GM19043 (cell line): ENCODE measurements at regions not wholly inside any gene's neighbourhood (a gene's known extent, or its start where the extent isn't known, plus 50 kb on each side); places are given as distances from the start of the nearest gene placed in this dataset.
"Not testable (repeated sequence)": the region's sequence is repeated elsewhere in the genome, so short reads cannot be mapped to it uniquely, and the experiment has no call there.

Experiments used
- ATAC-seq: cut with Tn5 transposase; IDR thresholded peaks from one replicate; pipeline ENCODE4 v1.9.1; 2021; ENCODE audit warnings: low read depth; ENCODE audit not compliant: unreplicated experiment

DNA sequence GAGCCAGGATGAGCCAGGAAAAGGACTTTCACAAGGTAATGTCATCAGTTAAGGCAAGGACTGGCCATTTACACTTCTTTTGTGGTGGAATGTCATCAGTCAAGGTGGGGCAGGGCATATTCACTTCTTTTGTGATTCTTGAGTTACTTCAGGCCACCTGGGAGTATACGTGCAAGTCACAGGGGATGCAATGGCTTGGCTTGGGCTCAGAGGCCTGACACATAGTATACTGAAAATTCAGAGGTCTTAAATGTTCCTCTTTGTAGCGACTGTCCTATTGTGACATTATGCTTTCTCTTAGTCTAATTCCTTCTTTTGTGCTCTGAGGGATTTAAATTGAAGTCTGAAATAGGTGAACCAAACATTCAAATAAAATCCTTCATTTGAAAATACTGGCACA lies 121.8 kb upstream of the TFPI start:
- not testable (repeated sequence) for ATAC-seq

DNA sequence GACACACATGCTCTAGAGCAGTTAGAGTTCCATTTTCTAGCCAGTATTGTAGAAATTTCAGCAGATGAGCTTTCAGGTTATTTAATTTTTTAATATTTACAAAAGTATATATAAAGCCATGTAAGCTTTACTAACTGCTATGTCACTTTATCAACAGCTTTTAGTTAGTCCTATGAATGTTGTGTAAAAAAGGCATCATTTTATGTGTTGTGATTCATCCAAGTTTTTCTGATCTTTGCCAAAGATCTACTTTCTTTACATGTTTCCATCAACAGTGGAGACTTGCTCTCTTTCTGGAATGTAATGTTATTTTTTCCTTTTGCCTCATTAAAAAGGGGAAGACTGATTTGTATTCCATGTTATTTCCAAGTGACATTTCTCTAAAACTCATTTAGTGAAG lies 125.2 kb upstream of the TFPI start:
- ATAC-seq, result no peak

- no peak for ATAC-seq
Measured at GRCh38 chr2:187684174-187684573, 129.9 kb upstream of the TFPI start.

DNA sequence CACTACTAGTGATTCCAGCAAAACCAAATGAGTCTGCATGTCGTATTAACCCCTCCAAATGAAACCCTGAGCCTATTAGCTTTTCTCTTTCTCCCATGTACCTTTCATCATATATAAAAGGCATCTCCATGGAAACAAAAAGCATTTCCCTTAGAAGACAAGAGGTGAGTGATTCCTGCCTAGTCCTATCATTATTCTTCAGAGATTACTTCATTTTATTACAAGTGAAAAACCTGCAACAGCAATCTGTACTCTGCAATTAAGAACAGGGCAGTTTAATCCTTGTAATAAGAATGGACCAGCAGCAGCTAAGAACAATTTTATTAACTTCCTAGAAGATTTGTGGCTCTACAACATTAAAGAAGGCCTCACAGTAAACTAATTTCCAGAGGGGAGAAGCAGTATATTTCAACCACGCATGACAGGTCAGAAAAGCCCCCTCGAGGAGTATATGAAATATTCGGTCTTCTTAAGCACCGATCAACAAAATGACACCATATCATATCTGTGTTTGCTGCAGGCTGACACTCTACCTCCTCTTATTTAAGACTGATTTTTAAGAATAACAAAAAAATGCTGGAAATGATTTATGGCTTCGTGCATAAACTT lies 132.3 kb upstream of the TFPI start:
- no peak for ATAC-seq

GRCh38 chr2:187687585-187687984 lies 133.3 kb upstream of the TFPI start:
- ATAC-seq, result no peak

GRCh38 chr2:187689372-187689771 lies 135.1 kb upstream of the TFPI start:
- ATAC-seq, result no peak

- ATAC-seq, result no peak
Measured at GRCh38 chr2:187693923-187694322, 139.7 kb upstream of the TFPI start.

DNA sequence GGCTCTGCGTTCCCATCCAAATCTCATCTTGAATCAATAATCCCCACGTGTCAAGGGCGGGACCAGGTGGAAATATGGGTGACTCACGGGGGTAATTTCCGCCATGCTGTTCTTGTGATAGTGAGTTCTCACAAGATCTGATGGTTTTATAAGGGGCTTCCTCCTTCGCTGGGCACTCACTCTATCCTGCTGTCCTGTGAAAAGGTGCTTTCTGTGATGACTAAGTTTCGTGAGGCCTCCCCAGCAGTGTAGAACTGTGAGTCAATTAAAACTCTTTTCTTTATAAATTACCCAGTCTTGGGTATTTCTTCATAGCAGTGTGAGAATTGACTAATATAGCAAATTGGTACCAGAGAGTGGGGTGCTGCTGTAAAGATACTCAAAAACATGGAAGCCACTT lies 142.4 kb upstream of the TFPI start:
- ATAC-seq, result not testable (repeated sequence)

DNA sequence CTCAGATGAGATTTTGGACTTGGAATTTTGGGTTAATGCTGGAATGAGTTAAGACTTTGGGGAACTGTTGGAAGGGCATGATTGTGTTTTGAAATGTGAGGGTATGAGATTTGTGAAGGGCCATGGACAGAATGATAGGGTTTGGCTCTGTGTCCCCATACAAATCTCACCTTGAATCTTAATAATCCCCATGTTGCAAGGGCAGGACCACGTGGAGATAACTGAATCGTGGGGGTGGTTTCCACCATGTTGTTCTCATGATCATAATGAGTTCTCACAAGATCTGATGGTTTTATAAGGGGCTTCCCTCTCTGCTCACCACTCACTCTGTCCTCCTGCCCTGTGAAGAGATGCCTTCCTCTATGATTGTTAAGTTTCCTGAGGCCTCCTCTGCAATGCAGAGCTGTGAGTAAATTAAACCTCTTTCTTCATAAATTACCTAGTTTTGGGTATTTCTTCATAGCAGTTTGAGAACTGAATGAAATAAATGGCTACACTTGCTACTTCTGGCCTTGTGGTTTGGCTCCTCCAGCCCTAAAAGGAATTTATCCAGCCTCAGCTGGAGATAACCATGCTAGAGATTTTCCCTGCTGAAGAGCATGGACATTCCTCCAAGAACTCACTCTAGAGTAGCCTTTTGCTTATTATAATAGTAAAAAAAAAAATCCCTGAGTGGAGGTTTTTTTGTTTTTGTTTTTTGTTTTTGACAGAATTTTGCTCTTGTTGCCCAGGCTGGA lies 144.3 kb upstream of the TFPI start:
- no peak for ATAC-seq

GRCh38 chr2:187702157-187702556 lies 147.9 kb upstream of the TFPI start:
- ATAC-seq, result no peak

GRCh38 chr2:187708272-187708671 lies 154.0 kb upstream of the TFPI start:
- ATAC-seq, result no peak

GRCh38 chr2:187709065-187709464 lies 154.8 kb upstream of the TFPI start:
- ATAC-seq, result no peak

DNA sequence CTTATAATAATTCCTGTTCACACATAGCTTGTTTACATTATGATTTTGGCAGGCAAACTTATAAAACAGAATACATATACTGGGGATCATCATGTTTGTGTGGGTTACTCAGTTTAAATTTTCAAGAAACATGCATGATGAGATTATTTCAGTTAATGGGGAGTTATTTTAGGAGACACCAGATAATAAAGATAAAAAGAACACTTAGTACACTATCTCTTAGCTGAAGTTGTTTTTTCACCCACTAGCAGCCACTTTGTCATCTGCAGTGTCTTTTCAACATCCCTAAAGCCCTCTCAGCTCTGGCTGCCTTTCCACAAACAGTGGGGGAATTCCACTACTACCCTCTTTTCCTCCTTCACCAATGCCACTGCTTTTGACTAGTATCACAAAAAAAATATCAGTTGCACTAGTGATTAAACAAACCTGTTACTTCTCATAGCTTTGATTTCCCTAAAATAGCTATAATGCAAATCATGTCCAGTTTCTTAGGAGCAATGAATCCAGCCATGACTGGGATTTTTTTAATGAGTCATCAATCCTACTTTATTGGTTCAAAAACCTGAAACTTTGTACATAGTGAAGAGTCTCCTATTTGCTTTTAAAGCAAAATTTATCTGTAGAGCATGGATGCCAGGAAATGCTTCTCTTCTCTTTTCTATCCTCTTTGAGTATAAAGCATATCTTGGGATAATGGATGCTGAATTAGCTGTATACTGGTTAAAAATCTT lies 156.7 kb upstream of the TFPI start:
- ATAC-seq, result no peak

DNA sequence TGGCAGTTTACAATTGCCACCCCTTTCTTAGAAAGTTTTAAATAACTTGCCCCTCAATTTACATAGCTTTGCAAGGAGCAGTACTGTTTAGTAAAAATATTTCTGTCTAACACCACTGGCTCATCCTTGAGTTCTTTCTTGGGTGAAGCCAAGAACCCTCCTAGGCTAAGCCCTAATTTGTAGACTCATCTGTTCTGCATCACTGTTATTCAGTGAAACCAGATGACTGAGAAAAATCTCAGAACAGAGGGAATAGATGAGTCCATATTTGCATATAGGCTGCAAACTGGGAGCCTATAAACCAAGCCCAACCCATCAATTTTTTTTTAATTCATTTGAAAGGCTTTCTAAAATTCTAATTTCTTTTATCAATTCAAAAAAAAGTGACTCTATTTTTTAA lies 161.4 kb upstream of the TFPI start:
- ATAC-seq, result no peak

- no peak for ATAC-seq
Measured at GRCh38 chr2:187716301-187716700, 162.1 kb upstream of the TFPI start.

DNA sequence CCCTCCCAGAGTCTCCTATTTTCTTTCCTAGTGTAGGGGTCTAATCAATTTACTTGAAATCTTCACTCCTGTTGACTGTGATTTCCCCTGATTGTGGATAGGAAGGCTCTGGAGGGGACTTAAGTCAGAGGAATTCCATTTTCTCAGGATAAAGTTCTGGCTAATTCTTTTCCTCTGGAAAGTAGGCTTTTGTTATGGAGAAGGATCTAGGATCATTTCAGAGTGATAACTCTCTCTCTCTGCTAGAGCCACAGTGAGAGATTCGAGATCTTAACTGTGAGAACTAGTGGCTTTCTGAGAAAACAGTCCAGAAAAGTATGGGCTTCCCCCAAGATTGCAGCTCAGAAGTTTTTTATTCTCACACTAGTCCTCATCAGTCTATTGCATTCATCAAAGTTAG lies 163.9 kb upstream of the TFPI start:
- ATAC-seq, result no peak

DNA sequence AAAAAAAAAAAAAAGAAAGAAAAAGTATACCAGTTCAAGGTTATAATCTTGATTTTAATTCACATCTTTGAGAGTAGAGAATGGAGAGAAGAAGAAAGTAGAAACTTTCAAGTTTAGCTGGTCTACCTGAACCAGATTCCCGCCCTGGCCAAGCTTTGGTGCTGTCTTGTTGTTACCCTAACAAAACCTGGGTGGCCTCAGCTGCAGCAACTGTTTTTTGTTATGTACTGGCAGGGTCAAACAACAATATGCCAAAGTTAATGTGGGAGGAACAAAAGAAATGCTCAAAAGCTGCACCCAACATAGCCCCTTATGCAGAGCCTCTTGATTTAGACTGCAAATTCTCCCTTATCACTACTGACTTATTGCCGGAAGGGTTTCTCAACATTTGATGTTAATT lies 165.3 kb upstream of the TFPI start:
- ATAC-seq, result no peak

GRCh38 chr2:187748958-187749357 lies 194.7 kb upstream of the TFPI start:
- ATAC-seq, result no peak

DNA sequence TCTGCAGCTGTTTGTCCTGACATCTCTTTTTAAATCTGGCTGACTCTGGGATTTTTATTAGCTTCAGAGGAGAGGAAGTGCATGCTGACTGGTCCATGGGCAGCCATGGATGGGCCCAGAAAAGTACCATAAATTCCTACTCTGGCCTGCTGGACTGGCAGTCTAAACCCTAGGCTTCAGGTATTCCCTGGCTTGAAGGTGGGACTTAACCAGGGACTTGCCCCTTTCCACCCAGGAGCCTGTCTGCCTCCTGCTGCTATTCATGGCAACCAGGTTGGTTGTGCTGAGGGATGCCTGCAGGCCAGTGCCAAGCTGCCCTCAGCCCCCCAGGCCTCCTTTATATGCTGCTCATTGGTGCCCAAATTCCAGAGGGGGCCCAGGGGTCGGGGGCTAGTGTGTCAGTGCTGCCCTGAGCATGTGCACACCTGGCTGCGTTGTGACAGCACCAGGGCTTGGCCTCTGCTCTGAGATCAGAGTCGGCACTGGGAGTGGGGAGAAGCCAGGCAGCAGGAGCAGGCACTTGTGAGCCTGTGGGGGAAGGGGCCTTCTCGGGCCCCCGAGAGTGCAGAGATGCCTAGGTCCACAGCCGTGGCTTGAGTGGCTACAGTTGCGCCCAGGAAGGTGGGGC lies 195.7 kb upstream of the TFPI start:
- no peak for ATAC-seq

GRCh38 chr2:187768995-187769394 lies 214.8 kb upstream of the TFPI start:
- no peak for ATAC-seq

DNA sequence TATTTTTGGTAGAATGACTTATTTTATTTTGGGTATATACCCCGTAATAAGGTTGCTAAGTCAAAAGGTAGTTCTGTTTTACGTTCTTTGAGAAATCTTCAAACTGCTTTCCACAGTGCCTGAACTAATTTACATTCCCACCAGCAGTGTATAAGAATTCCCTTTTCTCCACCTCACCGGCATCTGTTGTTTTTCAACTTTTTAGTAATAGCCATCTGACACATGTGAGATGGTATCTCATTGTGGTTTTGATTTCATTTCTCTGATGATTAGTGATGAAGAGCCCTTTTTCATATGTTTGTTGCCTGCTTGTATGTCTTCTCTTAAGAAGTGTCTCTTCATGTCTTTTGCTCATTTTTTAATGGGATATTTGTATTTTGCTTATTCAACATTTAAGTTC lies 215.2 kb upstream of the TFPI start:
- no peak for ATAC-seq
